ENCODE measurements at regions not wholly inside any gene's neighbourhood (a gene's known extent, or its start where the extent isn't known, plus 50 kb on each side); places are given as distances from the start of the nearest gene placed in this dataset.
"Not testable (repeated sequence)": the region's sequence is repeated elsewhere in the genome, so short reads cannot be mapped to it uniquely, and the experiment has no call there.

DNA sequence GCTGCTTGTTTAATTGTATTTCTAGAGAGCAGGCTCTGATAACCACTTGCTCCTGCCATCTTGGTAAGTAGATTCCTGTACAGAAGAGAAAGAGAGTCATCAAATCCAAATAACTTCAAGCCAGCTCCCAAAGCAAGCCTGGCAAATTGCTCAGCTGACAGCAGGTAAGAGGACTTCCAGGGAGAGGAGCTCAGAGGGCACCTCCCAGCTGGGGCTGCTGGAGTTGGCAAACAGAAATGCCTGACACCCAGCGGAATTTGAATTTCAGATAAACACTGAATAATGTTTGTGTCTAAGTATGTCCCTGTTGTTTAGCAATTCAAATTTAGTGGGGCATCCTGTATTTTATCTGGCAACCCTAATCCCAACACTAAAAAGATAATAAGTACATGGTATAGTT is 86.2 kb downstream of the MYL12B start:
- no peak overlapping the region for H3K4me3 ChIP-seq (ENCODE audit: low read depth, low read length)
- DNase-seq (ENCODE audit: low read depth): no peak
- TF ChIP-seq, protein P1, sequence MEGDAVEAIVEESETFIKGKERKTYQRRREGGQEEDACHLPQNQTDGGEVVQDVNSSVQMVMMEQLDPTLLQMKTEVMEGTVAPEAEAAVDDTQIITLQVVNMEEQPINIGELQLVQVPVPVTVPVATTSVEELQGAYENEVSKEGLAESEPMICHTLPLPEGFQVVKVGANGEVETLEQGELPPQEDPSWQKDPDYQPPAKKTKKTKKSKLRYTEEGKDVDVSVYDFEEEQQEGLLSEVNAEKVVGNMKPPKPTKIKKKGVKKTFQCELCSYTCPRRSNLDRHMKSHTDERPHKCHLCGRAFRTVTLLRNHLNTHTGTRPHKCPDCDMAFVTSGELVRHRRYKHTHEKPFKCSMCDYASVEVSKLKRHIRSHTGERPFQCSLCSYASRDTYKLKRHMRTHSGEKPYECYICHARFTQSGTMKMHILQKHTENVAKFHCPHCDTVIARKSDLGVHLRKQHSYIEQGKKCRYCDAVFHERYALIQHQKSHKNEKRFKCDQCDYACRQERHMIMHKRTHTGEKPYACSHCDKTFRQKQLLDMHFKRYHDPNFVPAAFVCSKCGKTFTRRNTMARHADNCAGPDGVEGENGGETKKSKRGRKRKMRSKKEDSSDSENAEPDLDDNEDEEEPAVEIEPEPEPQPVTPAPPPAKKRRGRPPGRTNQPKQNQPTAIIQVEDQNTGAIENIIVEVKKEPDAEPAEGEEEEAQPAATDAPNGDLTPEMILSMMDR (IDR thresholded peaks at IDR 0.05; ENCODE audit: insufficient read depth, low read depth, low read length, missing control alignments): no peak

DNA sequence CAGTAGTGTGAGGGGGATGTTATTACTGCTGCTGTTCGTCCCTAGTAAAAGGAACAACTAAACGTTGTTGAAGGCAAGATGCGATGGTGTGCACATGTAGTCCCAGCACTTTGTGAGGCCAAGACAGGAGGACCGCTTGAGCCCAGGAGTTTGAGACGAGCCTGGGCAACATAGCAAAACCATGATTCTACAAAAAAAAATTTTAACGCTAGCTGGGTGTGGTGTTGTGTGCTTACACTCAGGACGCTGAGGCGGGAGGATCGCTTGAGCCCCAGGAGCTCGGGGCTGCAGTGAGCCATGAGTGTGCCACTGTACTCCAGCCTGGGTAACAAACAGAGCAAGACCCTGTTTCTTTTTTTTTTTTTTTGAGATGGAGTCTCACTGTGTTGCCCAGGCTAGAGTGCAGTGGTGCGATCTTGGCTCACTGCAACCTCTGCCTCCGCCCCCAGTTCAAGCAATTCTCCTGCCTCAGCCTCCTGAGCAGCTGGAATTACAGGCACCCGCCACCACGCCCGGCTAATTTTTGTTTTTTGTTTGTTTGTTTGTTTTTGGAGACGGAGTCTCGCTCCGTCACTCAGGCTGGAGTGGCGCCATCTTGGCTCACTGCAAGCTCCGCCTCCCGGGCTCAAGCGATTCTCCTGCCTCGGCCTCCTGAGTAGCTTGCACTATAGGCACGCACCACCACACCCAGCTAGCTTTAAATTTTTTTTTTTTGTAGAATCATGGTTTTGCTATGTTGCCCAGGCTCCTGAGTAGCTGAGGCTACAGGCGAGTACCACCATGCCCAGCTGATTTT is 87.3 kb downstream of the MYL12B start:
- not testable (repeated sequence) for DNase-seq (ENCODE audit: low read depth); H3K4me3 ChIP-seq (ENCODE audit: low read depth, low read length)

DNA sequence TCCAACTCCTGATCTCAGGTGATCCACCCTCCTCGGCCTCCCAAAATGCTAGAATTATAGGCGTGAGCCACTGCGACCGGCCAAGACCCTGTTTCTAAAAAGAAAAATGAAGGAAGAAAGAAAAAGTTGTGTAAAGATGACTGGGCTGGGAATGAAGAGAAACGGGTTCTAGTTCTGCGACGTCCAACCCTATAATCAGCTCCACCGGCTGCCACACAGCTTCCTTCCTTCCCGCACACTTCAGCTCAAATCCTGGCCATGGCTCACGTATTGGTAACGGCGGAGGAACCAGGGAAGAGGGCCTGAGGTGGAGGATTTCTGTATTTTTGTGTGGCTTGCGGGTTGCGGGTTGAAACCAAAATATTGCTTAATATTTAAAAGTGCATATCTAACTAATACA is 88.1 kb downstream of the MYL12B start:
- TF ChIP-seq, protein P1 (IDR thresholded peaks at IDR 0.05; ENCODE audit: insufficient read depth, low read depth, low read length, missing control alignments): no peak
- no peak for DNase-seq (ENCODE audit: low read depth)
- H3K4me3 ChIP-seq (ENCODE audit: low read depth, low read length): no peak overlapping the region

DNA sequence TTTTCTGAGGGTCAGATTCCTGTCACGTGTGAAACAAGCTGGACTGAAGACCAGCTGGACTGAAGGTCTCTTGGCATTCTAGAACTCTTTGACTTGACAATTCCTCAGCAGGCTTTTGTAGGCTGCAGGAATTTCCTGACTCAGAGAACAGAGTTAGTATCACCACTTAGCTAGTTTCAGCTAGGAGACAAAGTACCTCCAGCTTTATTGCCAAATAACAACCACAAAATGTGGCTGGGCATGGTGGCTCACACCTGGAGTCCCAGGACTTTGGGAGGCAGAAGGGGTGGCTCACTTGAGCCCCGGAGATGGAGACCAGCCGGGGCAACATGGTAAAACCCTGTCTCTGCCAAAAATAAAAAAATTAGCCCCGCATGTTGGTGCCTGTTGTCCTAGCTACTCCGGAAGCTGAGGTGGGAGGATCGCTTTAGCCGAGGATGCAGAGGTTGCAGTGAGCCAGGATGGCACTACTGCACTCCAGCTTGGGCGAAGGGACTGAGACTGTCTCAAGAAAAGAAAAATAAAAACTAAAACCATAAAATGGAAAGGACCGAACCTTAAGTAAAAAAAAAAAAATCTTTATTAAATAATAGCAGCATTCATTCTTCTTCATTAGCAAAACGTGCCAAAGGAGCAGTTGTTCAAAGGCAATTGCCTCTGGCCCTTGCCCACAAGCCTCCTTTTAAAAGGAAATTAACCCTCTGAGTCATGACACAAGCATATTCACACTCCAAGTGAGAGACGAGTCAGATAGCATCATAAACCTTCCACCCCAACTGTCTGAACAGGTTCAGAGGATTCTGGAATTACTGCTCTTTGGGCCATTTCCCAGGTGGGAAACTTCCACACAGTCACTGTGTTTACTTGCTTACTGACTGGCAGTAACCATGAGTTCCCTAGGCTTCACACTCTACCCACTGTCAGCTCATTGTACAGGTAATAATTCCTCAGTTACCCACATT is 88.9 kb downstream of the MYL12B start:
- TF ChIP-seq, protein P1 (IDR thresholded peaks at IDR 0.05; ENCODE audit: insufficient read depth, low read depth, low read length, missing control alignments): no peak
- H3K4me3 ChIP-seq (ENCODE audit: low read depth, low read length): no peak overlapping the region
- DNase-seq (ENCODE audit: low read depth): no peak

DNA sequence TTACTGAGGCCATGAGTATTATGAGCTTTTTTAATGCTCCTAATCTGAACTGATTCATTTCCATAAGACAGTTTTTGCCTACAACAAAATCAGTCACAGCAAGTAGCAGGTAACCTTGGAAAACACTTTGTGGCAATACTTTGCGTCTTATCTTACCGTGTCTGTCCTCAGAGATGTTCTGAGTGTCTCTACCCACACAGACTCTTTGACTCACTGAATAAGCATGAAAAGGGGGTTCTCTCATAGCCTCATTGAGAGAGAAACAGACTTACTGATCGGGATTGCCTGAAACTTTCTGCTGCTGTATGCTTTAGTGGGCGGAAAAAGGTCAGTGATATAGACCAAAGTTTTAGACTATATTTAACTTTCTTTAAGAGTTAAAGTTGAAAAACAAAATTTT is 92.6 kb downstream of the MYL12B start:
- no peak for DNase-seq (ENCODE audit: low read depth)
- no peak overlapping the region for H3K4me3 ChIP-seq (ENCODE audit: low read depth, low read length)
- TF ChIP-seq, protein P1 (IDR thresholded peaks at IDR 0.05; ENCODE audit: insufficient read depth, low read depth, low read length, missing control alignments): no peak

DNA sequence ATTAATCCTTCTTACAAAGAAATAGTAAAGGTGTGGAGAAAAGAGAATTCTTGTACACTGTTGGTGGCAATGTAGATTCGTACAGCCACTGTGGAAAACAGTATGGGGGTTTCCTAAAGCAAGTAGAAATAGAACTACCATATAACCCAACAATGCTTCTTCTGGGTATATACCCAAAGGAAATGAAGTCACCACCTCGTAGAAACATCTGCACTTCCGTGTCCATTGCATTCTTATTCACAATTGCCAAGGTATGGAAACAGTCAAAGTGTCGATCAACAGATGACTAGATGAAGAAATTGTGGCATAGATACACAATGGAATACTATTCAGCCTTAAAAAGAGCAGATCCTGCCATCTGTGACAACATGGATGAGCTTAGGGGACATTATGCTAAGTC is 93.4 kb upstream of the TGIF1 start:
- no peak for DNase-seq (ENCODE audit: low read depth)
- H3K4me3 ChIP-seq (ENCODE audit: low read depth, low read length): no peak overlapping the region
- TF ChIP-seq, protein P1 (IDR thresholded peaks at IDR 0.05; ENCODE audit: insufficient read depth, low read depth, low read length, missing control alignments): no peak

DNA sequence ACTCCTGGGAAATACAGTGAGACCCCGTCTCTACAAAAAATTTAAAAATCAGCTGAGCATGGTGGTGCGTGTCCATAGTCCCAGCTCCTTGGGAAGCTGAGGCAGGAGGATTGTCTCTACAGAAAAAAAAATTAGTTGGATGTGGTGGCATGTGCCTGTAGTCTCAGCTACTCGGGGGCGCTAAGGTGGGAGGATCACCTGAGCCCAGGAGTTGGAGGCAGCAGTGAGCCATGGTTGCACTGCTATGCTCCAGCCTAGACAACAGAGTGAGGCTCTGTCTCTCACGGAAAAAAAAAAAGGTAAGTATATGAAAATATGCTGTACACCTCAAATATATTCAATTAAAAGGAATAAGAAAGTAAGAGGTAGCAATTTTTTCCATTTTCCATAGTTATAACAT is 92.5 kb upstream of the TGIF1 start:
- no peak overlapping the region for H3K4me3 ChIP-seq (ENCODE audit: low read depth, low read length)

More for the DNA sequence above, 92.5 kb upstream of the TGIF1 start:
- TF ChIP-seq, protein P1 (IDR thresholded peaks at IDR 0.05; ENCODE audit: insufficient read depth, low read depth, low read length, missing control alignments): no peak
- DNase-seq (ENCODE audit: low read depth): no peak
